Adrenal gland (tissue), 5 donors: ENCODE measurements at regions not wholly inside any gene's neighbourhood (a gene's known extent, or its start where the extent isn't known, plus 50 kb on each side); places are given as distances from the start of the nearest gene placed in this dataset.

Source experiments
- POLR2A ChIP-seq, 2 donors: fragments of 450-650 bp; IDR thresholded peaks; one replicate each; pipeline ENCODE4 v1.6.1; 2017; ENCODE audit warnings: antibody characterized with exemption in 2 of 2, mild to moderate bottlenecking in 2 of 2, moderate library complexity in 1 of 2
- TF ChIP-seq, protein P1 (sequence below), 6 experiments: fragments of 450-650 bp in 4 of 6; fragments of 200-600 bp in 2 of 6; sonication (generic) in 1 of 6; IDR thresholded peaks; 1 replicate in 5 of 6; 2 replicates in 1 of 6; pipeline versions ENCODE4 v1.5.1 to v1.8.0; 2016 to 2021; ENCODE audit warnings: antibody characterized with exemption in 6 of 6, mild to moderate bottlenecking in 2 of 6, moderate library complexity in 1 of 6
- donor health status: DM: no; HTN: no; CAD: no.

DNA sequence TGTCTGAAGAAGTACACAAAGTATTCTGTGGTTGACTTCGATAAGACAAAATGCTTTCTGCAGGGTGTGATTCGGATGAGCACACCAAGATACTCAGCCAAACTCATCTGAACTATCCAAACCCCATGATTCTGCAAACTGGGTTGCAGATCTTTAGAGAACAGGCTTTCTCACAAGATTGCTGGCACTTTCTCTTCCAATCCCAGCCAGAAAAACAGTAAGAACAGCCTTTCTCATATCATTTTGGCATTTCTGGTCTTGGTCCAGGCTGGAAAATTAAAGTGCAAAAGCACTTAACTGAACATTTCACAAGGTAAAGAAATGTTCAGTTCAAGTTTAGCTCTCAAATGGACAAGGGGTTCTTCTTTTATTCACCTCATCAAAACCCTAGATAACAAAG is 269.1 kb downstream of the NR2F1-AS1 start:
- TF ChIP-seq POLR2A (IDR thresholded peaks at IDR 0.05): no peak
- TF ChIP-seq, protein P1, sequence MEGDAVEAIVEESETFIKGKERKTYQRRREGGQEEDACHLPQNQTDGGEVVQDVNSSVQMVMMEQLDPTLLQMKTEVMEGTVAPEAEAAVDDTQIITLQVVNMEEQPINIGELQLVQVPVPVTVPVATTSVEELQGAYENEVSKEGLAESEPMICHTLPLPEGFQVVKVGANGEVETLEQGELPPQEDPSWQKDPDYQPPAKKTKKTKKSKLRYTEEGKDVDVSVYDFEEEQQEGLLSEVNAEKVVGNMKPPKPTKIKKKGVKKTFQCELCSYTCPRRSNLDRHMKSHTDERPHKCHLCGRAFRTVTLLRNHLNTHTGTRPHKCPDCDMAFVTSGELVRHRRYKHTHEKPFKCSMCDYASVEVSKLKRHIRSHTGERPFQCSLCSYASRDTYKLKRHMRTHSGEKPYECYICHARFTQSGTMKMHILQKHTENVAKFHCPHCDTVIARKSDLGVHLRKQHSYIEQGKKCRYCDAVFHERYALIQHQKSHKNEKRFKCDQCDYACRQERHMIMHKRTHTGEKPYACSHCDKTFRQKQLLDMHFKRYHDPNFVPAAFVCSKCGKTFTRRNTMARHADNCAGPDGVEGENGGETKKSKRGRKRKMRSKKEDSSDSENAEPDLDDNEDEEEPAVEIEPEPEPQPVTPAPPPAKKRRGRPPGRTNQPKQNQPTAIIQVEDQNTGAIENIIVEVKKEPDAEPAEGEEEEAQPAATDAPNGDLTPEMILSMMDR (IDR thresholded peaks at IDR 0.05): no peak
